Upper lobe of left lung (tissue), 4 donors: ENCODE measurements at regions not wholly inside any gene's neighbourhood (a gene's known extent, or its start where the extent isn't known, plus 50 kb on each side); places are given as distances from the start of the nearest gene placed in this dataset.

ENCODE experiments used
- CTCF ChIP-seq, 6 experiments: fragments of 450-650 bp in 4 of 6; fragments of 200-600 bp in 2 of 6; sonication (generic) in 2 of 6; IDR thresholded peaks; one replicate each; pipeline ENCODE4 v1.5.1; 2016 to 2019; ENCODE audit warnings: antibody characterized with exemption in 6 of 6
- POLR2A ChIP-seq, 4 donors: fragments of 450-650 bp; IDR thresholded peaks; one replicate each; pipeline ENCODE4 v1.5.1; 2016 to 2017; ENCODE audit warnings: antibody characterized with exemption in 4 of 4, mild to moderate bottlenecking in 2 of 4
- POLR2AphosphoS5 ChIP-seq, 2 donors: sonication (generic); formaldehyde crosslinking; IDR thresholded peaks; one replicate each; pipeline ENCODE4 v1.5.1; 2017; ENCODE audit warnings: antibody characterized with exemption in 2 of 2

- no peak for TF ChIP-seq CTCF (IDR thresholded peaks at IDR 0.05)
- no peak for TF ChIP-seq POLR2A (IDR thresholded peaks at IDR 0.05)
- TF ChIP-seq POLR2AphosphoS5 (IDR thresholded peaks at IDR 0.05) = no peak
These were observed 330.6 kb upstream of the SKOR2 start for GRCh38 chr18:47582093-47582492.
